GM18873 (cell line): ENCODE measurements at regions not wholly inside any gene's neighbourhood (a gene's known extent, or its start where the extent isn't known, plus 50 kb on each side); places are given as distances from the start of the nearest gene placed in this dataset.
A peak's percentile ranks its signal among the peaks of the same experiment; 100 is the strongest.

Experiments used
- ATAC-seq: cut with Tn5 transposase; IDR thresholded peaks from one replicate; pipeline ENCODE4 v1.9.1; 2021; ENCODE audit warnings: mild to moderate bottlenecking, moderate library complexity, moderate number of reproducible peaks; ENCODE audit not compliant: unreplicated experiment, low FRiP score

- no peak for ATAC-seq
Measured at GRCh38 chrX:149280011-149280410, 225.1 kb downstream of the IDS start.

GRCh38 chrX:149275836-149276235 lies 229.3 kb downstream of the IDS start:
- no peak for ATAC-seq

- ATAC-seq, result no peak
Measured at GRCh38 chrX:149274516-149275105, 230.5 kb downstream of the IDS start.

GRCh38 chrX:149272690-149273463 lies 232.2 kb downstream of the IDS start:
- ATAC-seq, result no peak

- ATAC-seq, result no peak
Measured at GRCh38 chrX:149267878-149268813, 237.0 kb downstream of the IDS start.

- no peak for ATAC-seq
Measured at GRCh38 chrX:149262086-149262485, 243.0 kb downstream of the IDS start.

GRCh38 chrX:149259241-149259640 lies 245.9 kb downstream of the IDS start:
- ATAC-seq, result no peak

GRCh38 chrX:149255860-149256259 lies 249.2 kb downstream of the IDS start:
- ATAC-seq, result no peak

- ATAC-seq, result no peak
Measured at GRCh38 chrX:149248073-149248625, 257.0 kb downstream of the IDS start.

GRCh38 chrX:149230689-149231088 lies 274.4 kb downstream of the IDS start:
- ATAC-seq, result no peak

GRCh38 chrX:149223854-149224253 lies 281.3 kb downstream of the IDS start:
- ATAC-seq, result no peak

- no peak for ATAC-seq
Measured at GRCh38 chrX:149222040-149222439, 283.1 kb downstream of the IDS start.

GRCh38 chrX:149221230-149221629 lies 283.9 kb downstream of the IDS start:
- no peak for ATAC-seq

- ATAC-seq, result no peak
Measured at GRCh38 chrX:149213264-149213663, 291.8 kb downstream of the IDS start.

- no peak for ATAC-seq
Measured at GRCh38 chrX:149208307-149208706, 296.8 kb downstream of the IDS start.

GRCh38 chrX:149207518-149207917 lies 297.6 kb downstream of the IDS start:
- no peak for ATAC-seq

GRCh38 chrX:149205937-149206336 lies 299.2 kb downstream of the IDS start:
- ATAC-seq, result no peak

GRCh38 chrX:149205081-149205480 lies 300.0 kb downstream of the IDS start:
- no peak for ATAC-seq

GRCh38 chrX:149199734-149200133 lies 305.4 kb downstream of the IDS start:
- no peak for ATAC-seq

- peak; percentile 58 for ATAC-seq
Measured at GRCh38 chrX:149198980-149199732, 305.9 kb downstream of the IDS start.
